ENCODE measurements at regions not wholly inside any gene's neighbourhood (a gene's known extent, or its start where the extent isn't known, plus 50 kb on each side); places are given as distances from the start of the nearest gene placed in this dataset.

- TF ChIP-seq CTCF (conservative IDR thresholded peaks at IDR 0.05; ENCODE audit: low read length) = no peak
- TF ChIP-seq EZH2phosphoT487 (IDR thresholded peaks at IDR 0.05; ENCODE audit: borderline replicate concordance) = no peak
These were observed 534.8 kb downstream of the BRD1 start for GRCh38 chr22:49292909-49293308.
